PC-9 (cell line): ENCODE measurements at regions not wholly inside any gene's neighbourhood (a gene's known extent, or its start where the extent isn't known, plus 50 kb on each side); places are given as distances from the start of the nearest gene placed in this dataset.

Experiments used
- CTCF ChIP-seq: fragments of 200-600 bp; sonication (generic); conservative IDR thresholded peaks from 2 replicates; pipeline ENCODE4 v1.6.1; 2017; ENCODE audit warnings: mixed run types, antibody characterized with exemption, mild to moderate bottlenecking, moderate library complexity
- EZH2 ChIP-seq: fragments of 200-600 bp; sonication (generic); IDR thresholded peaks from 2 replicates; pipeline ENCODE4 v1.8.0; 2017; ENCODE audit warnings: antibody characterized with exemption, low read depth

GRCh38 chr13:24107955-24108614 is 52.4 kb upstream of the SPATA13 start:
- no peak for TF ChIP-seq CTCF
- no peak for TF ChIP-seq EZH2
